HT-29 (cell line): ENCODE measurements at regions not wholly inside any gene's neighbourhood (a gene's known extent, or its start where the extent isn't known, plus 50 kb on each side); places are given as distances from the start of the nearest gene placed in this dataset.
"Not testable (repeated sequence)": the region's sequence is repeated elsewhere in the genome, so short reads cannot be mapped to it uniquely, and the experiment has no call there.

ENCODE experiments used
- DNase-seq: peaks from one replicate; pipeline ENCODE4 v3.0.0-alpha.2; 2015; ENCODE audit warnings: low spot score

DNA sequence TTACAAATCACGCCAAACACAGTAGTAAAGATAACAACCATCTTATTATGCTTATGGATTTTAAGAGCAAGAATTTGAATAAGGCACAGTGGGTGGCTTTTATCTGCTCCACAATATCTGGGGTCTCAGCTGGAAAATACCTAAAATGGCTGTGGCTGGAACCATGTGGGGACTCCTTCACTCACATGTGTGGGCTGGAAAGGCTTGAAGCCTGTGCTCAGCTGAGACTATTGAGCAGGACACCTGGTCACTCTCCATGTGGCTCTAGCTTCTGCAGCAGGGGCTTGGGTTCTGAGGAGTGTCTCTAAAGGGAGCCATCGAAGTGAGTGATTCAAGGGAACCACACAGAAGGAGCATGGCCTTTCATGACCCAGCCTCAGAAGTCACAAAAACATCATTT lies 239.6 kb upstream of the B3GALT2 start:
- DNase-seq = no peak

DNA sequence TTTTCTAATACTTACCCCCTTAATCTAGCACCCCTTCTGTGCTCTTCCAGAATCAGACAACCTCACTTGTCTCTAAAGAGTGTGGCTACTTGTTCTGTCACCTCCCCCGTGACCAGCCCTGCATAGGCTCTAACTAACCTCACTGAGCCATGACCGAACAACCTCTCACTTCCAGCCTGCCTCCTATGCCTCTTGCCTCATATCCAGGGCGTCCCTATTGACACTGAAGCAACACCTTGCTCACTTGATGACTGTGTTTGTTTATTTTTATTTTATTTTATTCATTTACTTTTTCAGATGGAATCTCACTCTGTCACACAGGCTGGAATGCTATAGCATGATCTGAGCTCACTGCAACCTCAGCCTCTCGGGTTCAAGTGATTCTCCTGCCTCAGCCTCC lies 235.1 kb upstream of the B3GALT2 start:
- DNase-seq = no peak

- DNase-seq = no peak
Measured at GRCh38 chr1:193419295-193419694, 232.9 kb upstream of the B3GALT2 start.

DNA sequence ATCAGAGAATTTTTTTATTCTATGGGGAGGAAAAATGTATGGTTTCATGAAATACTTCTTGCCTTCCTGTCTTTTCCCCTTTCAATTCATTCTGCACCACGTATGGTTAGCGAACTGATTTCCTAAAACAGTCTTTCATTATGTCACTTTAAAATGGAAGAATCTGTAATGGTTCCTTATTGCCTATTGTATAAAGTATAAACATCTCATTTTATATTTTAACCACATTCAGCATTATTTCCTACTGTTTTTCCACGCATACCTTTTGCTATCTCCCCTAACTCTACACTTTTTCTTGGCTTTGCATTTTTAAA lies 232.3 kb upstream of the B3GALT2 start:
- no peak for DNase-seq

GRCh38 chr1:193417945-193418744 lies 231.7 kb upstream of the B3GALT2 start:
- peak; percentile 12 for DNase-seq

DNA sequence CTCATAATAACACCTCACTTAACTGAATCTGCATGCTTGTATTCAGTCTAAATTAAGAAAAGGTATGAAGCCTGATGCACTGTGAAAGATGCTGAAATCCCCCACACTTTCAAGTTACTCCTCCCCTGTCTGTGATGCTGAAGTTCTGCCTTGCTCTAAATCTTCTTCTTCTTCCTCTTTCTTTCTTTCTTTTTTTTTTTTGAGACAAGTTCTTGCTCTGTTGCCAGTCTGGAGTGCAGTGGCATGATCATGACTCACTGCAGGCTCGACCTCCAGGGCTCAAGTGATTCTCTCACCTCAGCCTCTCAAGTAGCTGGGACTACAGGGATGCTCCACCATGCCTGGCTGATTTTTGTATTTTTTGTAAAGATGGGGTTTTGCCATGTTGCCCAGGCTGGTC lies 231.0 kb upstream of the B3GALT2 start:
- no peak for DNase-seq

- no peak for DNase-seq
Measured at GRCh38 chr1:193416226-193417024, 230.0 kb upstream of the B3GALT2 start.

- DNase-seq = no peak
Measured at GRCh38 chr1:193415256-193415655, 228.8 kb upstream of the B3GALT2 start.

DNA sequence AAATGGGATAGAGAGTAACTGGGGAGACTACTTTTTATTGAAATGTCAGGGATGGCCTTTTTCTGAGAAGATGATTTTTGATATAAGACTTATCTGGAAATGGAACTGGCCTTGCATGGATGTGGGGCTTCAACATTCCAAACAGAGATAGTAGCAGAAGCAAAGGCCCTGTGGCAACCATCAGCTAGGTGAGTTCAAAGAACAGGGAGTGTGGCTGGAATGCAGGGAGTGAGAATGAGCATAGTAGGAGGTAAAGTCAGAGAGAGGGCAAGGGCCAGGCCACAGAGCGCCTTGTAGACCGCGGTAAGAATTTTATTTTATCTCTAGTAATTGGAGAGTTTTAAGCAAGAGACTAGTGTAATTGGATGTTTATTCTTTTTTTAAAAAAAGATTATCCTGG lies 227.0 kb upstream of the B3GALT2 start:
- no peak for DNase-seq

DNA sequence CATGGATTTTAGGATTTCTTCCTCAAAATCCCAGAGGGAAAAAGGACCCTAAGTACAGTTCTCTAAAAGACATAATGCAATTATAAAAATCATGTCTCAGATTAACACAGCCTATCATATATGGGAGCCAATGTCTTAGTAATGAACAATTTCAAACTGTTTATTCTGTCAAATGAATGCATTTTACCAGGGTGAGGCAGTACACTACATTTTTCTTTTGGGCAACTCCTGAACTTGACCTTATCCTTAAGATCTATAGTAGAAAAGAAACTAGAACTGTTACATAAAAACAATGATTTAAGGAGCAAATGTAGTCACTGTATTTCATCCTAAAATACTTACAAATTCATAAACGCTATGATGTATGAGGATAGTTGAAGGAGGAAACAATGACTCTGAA lies 226.3 kb upstream of the B3GALT2 start:
- DNase-seq = no peak

DNA sequence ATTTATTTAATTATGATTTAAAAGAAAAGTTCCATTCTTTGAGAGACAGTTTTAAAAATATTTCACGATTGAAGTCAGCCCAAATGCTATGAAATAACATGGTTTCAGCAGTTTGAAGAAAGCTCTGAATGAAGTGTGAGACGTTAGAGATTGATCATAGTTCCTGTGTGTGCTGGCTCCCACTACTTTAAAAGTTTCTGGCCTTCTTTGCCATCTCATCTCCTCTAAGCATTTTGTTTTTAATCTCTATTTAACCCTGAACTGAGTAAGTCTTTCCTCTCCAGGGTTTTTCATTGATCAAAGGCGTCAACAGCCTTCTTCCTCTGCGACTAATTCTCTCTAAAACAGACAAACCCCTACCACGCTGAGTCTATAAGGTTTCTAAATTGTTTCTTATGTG lies 225.3 kb upstream of the B3GALT2 start:
- DNase-seq = no peak

DNA sequence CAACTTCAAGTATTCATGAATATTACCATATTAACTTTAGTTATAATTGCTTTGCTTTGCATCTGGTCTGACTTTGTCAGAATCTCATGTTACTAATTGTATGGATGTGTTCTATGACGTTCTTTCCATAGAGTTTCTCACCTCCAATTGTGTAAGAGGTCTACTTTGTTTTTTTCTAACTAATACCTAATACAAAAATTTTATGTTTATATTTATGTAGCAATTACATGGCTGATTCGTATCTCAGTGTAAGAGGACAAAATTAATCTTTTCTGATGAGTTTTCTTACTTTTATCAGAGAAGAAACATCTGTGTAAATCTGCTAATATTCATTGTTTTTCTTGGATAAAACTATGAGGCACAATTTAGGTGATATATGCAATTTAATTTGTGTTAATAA lies 224.8 kb upstream of the B3GALT2 start:
- DNase-seq = no peak

- peak; percentile 34 for DNase-seq
Measured at GRCh38 chr1:193408782-193409293, 222.4 kb upstream of the B3GALT2 start.

GRCh38 chr1:193406901-193407300 lies 220.5 kb upstream of the B3GALT2 start:
- peak; percentile 63 for DNase-seq

DNA sequence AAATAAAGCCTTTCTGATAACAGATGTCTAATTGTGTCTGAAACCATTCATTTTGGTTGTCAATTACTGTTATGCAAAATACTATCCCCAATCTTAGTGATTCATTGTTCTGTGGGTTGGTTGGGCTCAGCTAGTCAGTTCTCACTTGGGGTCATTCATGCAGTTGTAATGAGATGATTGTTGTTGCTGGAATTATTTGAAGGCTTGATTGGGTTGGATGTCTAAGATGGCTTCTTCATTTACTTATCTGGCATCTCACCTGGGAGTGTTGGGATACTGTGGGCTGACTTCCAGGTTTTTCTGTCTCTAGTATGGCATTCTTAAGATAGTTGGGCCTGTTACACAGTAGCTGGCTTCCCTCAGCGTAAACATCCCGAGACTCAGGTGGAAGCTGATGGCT lies 217.8 kb upstream of the B3GALT2 start:
- no peak for DNase-seq

DNA sequence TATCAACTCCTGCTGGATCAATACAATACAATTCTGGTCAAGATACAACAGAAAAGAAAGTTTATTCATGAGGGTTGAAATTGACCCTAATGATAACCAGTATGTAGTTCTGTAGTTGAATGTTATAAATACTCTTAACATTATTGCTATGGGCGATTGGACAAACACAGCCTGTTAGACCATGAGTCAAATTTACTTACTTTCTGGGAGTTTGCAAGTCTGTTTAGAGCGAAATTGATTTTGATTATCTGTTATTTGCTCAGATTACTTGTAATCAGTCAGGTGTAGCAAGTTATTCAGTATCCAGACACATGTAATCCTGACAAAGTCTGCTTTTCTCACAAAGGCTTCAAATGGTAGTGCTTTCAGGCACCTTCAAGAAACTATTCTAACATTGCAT lies 216.6 kb upstream of the B3GALT2 start:
- DNase-seq = no peak

- no peak for DNase-seq
Measured at GRCh38 chr1:193402037-193402436, 215.6 kb upstream of the B3GALT2 start.

GRCh38 chr1:193394336-193394735 lies 207.9 kb upstream of the B3GALT2 start:
- DNase-seq = no peak

GRCh38 chr1:193392686-193393085 lies 206.3 kb upstream of the B3GALT2 start:
- DNase-seq = no peak

- no peak for DNase-seq
Measured at GRCh38 chr1:193388683-193389082, 202.3 kb upstream of the B3GALT2 start.

- no peak for DNase-seq
Measured at GRCh38 chr1:193388165-193388564, 201.8 kb upstream of the B3GALT2 start.

GRCh38 chr1:193387406-193387805 lies 201.0 kb upstream of the B3GALT2 start:
- no peak for DNase-seq

GRCh38 chr1:193378451-193378850 lies 192.0 kb upstream of the B3GALT2 start:
- DNase-seq = not testable (repeated sequence)
